ENCODE measurements at regions not wholly inside any gene's neighbourhood (a gene's known extent, or its start where the extent isn't known, plus 50 kb on each side); places are given as distances from the start of the nearest gene placed in this dataset.

DNA sequence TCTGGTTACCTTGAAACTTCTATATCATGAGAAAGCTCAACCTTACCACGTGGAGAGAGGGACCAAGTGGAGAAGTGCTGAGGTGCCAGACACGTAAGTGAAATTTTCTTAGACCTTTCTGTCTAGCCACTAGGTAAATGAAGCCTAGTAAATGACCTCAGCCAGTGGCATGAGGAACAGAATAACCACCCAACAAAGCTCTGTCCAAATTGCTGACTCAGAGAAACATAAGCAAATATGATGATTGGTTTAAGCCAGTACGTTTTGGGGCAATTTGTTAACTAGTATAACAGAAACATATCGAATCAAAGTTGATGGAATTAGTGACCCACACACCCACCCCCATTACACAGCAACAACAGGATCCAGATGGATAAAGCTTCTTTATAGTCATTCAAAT lies 75.2 kb upstream of the MAX start:
- TF ChIP-seq, protein P1, sequence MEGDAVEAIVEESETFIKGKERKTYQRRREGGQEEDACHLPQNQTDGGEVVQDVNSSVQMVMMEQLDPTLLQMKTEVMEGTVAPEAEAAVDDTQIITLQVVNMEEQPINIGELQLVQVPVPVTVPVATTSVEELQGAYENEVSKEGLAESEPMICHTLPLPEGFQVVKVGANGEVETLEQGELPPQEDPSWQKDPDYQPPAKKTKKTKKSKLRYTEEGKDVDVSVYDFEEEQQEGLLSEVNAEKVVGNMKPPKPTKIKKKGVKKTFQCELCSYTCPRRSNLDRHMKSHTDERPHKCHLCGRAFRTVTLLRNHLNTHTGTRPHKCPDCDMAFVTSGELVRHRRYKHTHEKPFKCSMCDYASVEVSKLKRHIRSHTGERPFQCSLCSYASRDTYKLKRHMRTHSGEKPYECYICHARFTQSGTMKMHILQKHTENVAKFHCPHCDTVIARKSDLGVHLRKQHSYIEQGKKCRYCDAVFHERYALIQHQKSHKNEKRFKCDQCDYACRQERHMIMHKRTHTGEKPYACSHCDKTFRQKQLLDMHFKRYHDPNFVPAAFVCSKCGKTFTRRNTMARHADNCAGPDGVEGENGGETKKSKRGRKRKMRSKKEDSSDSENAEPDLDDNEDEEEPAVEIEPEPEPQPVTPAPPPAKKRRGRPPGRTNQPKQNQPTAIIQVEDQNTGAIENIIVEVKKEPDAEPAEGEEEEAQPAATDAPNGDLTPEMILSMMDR (IDR thresholded peaks at IDR 0.05), result no peak
- TF ChIP-seq POLR2A (IDR thresholded peaks at IDR 0.05), result no peak
